PFSK-1 (cell line): ENCODE measurements at regions not wholly inside any gene's neighbourhood (a gene's known extent, or its start where the extent isn't known, plus 50 kb on each side); places are given as distances from the start of the nearest gene placed in this dataset.

Experiments used
- TAF1 ChIP-seq: IDR thresholded peaks from 2 replicates; pipeline ENCODE4 v1.6.1; 2012; ENCODE audit warnings: low read length, control low read depth, borderline replicate concordance; ENCODE audit not compliant: insufficient read depth
- TF ChIP-seq, protein P1 (sequence below), 2 experiments: IDR thresholded peaks; 2 replicates each; pipeline versions ENCODE4 v1.6.1 to v1.8.0; 2011 to 2012; ENCODE audit warnings: low read depth in 2 of 2, low read length in 2 of 2, control low read depth in 1 of 2, inconsistent platforms in 1 of 2, mild to moderate bottlenecking in 1 of 2, moderate library complexity in 1 of 2; ENCODE audit not compliant: insufficient read depth in 1 of 2

DNA sequence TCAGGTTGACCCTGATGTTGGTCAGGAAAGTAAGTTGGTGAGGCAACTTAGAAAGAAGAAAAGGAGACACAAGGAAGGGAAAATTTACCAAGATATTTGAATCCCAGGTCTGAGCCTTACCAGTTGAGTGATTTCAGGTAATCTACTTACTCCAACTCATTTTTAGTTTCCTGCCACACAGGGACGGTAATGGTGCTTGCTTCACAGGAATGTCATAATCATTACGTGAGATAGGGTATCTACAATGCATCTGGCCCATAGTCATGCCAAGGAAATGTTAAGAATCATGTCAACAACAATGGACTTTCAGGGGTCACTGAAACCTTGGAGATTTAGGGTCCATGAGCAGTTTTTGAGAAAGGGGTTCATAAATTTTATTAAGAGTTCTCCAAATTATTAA, 195.4 kb upstream of the HHIP start:
- TF ChIP-seq TAF1 = no peak
- TF ChIP-seq, protein P1, sequence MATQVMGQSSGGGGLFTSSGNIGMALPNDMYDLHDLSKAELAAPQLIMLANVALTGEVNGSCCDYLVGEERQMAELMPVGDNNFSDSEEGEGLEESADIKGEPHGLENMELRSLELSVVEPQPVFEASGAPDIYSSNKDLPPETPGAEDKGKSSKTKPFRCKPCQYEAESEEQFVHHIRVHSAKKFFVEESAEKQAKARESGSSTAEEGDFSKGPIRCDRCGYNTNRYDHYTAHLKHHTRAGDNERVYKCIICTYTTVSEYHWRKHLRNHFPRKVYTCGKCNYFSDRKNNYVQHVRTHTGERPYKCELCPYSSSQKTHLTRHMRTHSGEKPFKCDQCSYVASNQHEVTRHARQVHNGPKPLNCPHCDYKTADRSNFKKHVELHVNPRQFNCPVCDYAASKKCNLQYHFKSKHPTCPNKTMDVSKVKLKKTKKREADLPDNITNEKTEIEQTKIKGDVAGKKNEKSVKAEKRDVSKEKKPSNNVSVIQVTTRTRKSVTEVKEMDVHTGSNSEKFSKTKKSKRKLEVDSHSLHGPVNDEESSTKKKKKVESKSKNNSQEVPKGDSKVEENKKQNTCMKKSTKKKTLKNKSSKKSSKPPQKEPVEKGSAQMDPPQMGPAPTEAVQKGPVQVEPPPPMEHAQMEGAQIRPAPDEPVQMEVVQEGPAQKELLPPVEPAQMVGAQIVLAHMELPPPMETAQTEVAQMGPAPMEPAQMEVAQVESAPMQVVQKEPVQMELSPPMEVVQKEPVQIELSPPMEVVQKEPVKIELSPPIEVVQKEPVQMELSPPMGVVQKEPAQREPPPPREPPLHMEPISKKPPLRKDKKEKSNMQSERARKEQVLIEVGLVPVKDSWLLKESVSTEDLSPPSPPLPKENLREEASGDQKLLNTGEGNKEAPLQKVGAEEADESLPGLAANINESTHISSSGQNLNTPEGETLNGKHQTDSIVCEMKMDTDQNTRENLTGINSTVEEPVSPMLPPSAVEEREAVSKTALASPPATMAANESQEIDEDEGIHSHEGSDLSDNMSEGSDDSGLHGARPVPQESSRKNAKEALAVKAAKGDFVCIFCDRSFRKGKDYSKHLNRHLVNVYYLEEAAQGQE (IDR thresholded peaks at IDR 0.05; ENCODE audit: insufficient read depth in 1 of 2, low read depth in 2 of 2, low read length in 2 of 2) = no peak
